IMR-90 (cell line): ENCODE measurements at regions not wholly inside any gene's neighbourhood (a gene's known extent, or its start where the extent isn't known, plus 50 kb on each side); places are given as distances from the start of the nearest gene placed in this dataset.

Experiments
- ATAC-seq: fragments of 200-7000 bp; cut with Tn5 transposase; 2 replicates; pipeline ENCODE4 v1.9.1; 2020; ENCODE audit warnings: low read depth, mild to moderate bottlenecking, moderate library complexity
- BruUV-seq: library from RNA; stranded (reverse); fragments of 400-500 nt; replicated peaks from 2 replicates; lab custom pipeline; 2021; lab: Mats Ljungman, UMichigan
- CTCF ChIA-PET: fragments of 300-600 bp; formaldehyde crosslinking; extraction: SDS; loops from one replicate; lab custom pipeline; 2021; ENCODE audit warnings: antibody characterized with exemption; lab: Yijun Ruan, JAX
- POLR2A ChIA-PET: fragments of 300-600 bp; sonication (Branson Sonifier 250); formaldehyde crosslinking; loops from one replicate; lab custom pipeline; 2022; ENCODE audit warnings: antibody characterized with exemption; ENCODE audit not compliant: unreplicated experiment; lab: Charles Lee
- DNase-seq: peaks from one replicate; pipeline ENCODE4 v3.0.0; 2013
- H2AFZ ChIP-seq: replicated peaks from 2 replicates; pipeline ENCODE3; 2013; ENCODE audit warnings: low read length, mild to moderate bottlenecking; ENCODE audit not compliant: poor library complexity
- H2AK5ac ChIP-seq: 2 replicates; pipeline ENCODE4 v1.6.1; 2013; ENCODE audit warnings: low read depth, low read length, inconsistent platforms
- H2AK9ac ChIP-seq: replicated peaks from 2 replicates; pipeline ENCODE3; 2013; ENCODE audit warnings: mild to moderate bottlenecking, low read depth, low read length, moderate library complexity; ENCODE audit not compliant: poor library complexity
- H2BK120ac ChIP-seq: 2 replicates; pipeline ENCODE4 v1.6.1; 2013; ENCODE audit warnings: low read depth, low read length, inconsistent platforms
- H2BK15ac ChIP-seq: 3 replicates; pipeline ENCODE4 v1.6.1; 2013; ENCODE audit warnings: low read depth, low read length, inconsistent platforms
- H2BK20ac ChIP-seq: 2 replicates; pipeline ENCODE4 v1.6.1; 2013; ENCODE audit warnings: low read depth, mild to moderate bottlenecking, inconsistent platforms, low read length, moderate library complexity
- H2BK5ac ChIP-seq: 2 replicates; pipeline ENCODE4 v1.6.1; 2013; ENCODE audit warnings: mild to moderate bottlenecking, low read depth, low read length, inconsistent platforms; ENCODE audit not compliant: poor library complexity, severe bottlenecking
- H3K14ac ChIP-seq: replicated peaks from 2 replicates; pipeline ENCODE4 v1.6.1; 2013; ENCODE audit warnings: low read depth, low read length, inconsistent platforms
- H3K18ac ChIP-seq: 2 replicates; pipeline ENCODE4 v1.6.1; 2013; ENCODE audit warnings: low read depth, low read length, control low read depth
- H3K23ac ChIP-seq: 2 replicates; pipeline ENCODE4 v1.6.1; 2013; ENCODE audit warnings: low read depth, low read length, inconsistent platforms
- H3K27ac ChIP-seq: 2 replicates; pipeline ENCODE4 v1.5.1; 2013; ENCODE audit warnings: mild to moderate bottlenecking, control low read depth, low read length; ENCODE audit not compliant: insufficient read depth
- H3K27me3 ChIP-seq: 2 replicates; pipeline ENCODE4 v1.6.1; 2013; ENCODE audit warnings: low read length; ENCODE audit not compliant: control insufficient read depth, insufficient read depth
- H3K36me3 ChIP-seq: 2 replicates; pipeline ENCODE4 v1.6.1; 2013; ENCODE audit warnings: low read length, mixed read lengths; ENCODE audit not compliant: control insufficient read depth, insufficient read depth
- H3K4ac ChIP-seq: 2 replicates; pipeline ENCODE4 v1.6.1; 2013; ENCODE audit warnings: low read depth, low read length, inconsistent platforms
- H3K4me1 ChIP-seq: 2 replicates; pipeline ENCODE4 v1.6.1; 2013; ENCODE audit warnings: low read length, mixed read lengths; ENCODE audit not compliant: control insufficient read depth, insufficient read depth
- H3K4me2 ChIP-seq: 2 replicates; pipeline ENCODE4 v1.6.1; 2013; ENCODE audit warnings: low read depth, mild to moderate bottlenecking, control low read depth, low read length, moderate library complexity
- H3K4me3 ChIP-seq: 2 replicates; pipeline ENCODE4 v1.5.1; 2013; ENCODE audit warnings: low read depth, mild to moderate bottlenecking, control low read depth, low read length, moderate library complexity; ENCODE audit not compliant: insufficient read depth
- H3K56ac ChIP-seq: 2 replicates; pipeline ENCODE4 v1.6.1; 2013; ENCODE audit warnings: low read length, inconsistent platforms; ENCODE audit not compliant: insufficient read depth; ENCODE audit errors: extremely low read depth
- H3K79me1 ChIP-seq, 2 experiments: 2 replicates each; pipeline ENCODE4 v1.6.1; 2013; ENCODE audit warnings: low read length in 2 of 2, inconsistent platforms in 1 of 2, low read depth in 1 of 2
- H3K9ac ChIP-seq: 2 replicates; pipeline ENCODE4 v1.6.1; 2013; ENCODE audit warnings: low read depth, low read length, control low read depth
- H3K9me1 ChIP-seq: 2 replicates; pipeline ENCODE4 v1.6.1; 2013; ENCODE audit warnings: low read length, inconsistent platforms; ENCODE audit not compliant: insufficient read depth
- H3K9me3 ChIP-seq: 2 replicates; pipeline ENCODE4 v1.6.1; 2013; ENCODE audit warnings: low read length; ENCODE audit not compliant: control insufficient read depth, insufficient read depth
- H4K20me1 ChIP-seq: 2 replicates; pipeline ENCODE4 v1.6.1; 2013; ENCODE audit warnings: low read length, inconsistent platforms; ENCODE audit not compliant: insufficient read depth
- H4K5ac ChIP-seq: 2 replicates; pipeline ENCODE4 v1.6.1; 2013; ENCODE audit warnings: mild to moderate bottlenecking, low read depth, low read length, control low read depth
- H4K8ac ChIP-seq, 2 experiments: 2 replicates each; pipeline ENCODE4 v1.6.1; 2013; ENCODE audit warnings: low read depth in 2 of 2, low read length in 2 of 2, control low read depth in 1 of 2, inconsistent platforms in 1 of 2
- H4K91ac ChIP-seq: 2 replicates; pipeline ENCODE4 v1.6.1; 2013; ENCODE audit warnings: low read depth, low read length, inconsistent platforms; ENCODE audit not compliant: insufficient read depth
- BHLHE40 ChIP-seq: fragments of 150-350 bp; IDR thresholded peaks from 2 replicates; pipeline ENCODE4 v1.6.1; 2016; ENCODE audit warnings: mild to moderate bottlenecking, low read depth, low read length
- CEBPB ChIP-seq: IDR thresholded peaks from 2 replicates; pipeline ENCODE4 v1.6.1; 2012; ENCODE audit warnings: low read depth, low read length, improper control_type of control experiment
- CHD1 ChIP-seq: IDR thresholded peaks from 2 replicates; pipeline ENCODE4 v1.6.1; 2012; ENCODE audit warnings: low read depth, low read length, improper control_type of control experiment
- ELK1 ChIP-seq: fragments of 150-350 bp; IDR thresholded peaks from 2 replicates; pipeline ENCODE4 v1.6.1; 2016; ENCODE audit warnings: low read depth, mild to moderate bottlenecking, low read length, moderate library complexity, borderline replicate concordance
- FOS ChIP-seq: fragments of 150-350 bp; IDR thresholded peaks from 2 replicates; pipeline ENCODE4 v1.6.1; 2016; ENCODE audit warnings: low read depth, low read length
- MAFK ChIP-seq: IDR thresholded peaks from 2 replicates; pipeline ENCODE4 v1.6.1; 2012; ENCODE audit warnings: low read depth, low read length, improper control_type of control experiment
- MAZ ChIP-seq: IDR thresholded peaks from 2 replicates; pipeline ENCODE4 v1.6.1; 2012; ENCODE audit warnings: low read depth, mild to moderate bottlenecking, low read length, improper control_type of control experiment, moderate library complexity, borderline replicate concordance
- MXI1 ChIP-seq: IDR thresholded peaks from 2 replicates; pipeline ENCODE4 v1.6.1; 2012; ENCODE audit warnings: low read depth, mild to moderate bottlenecking, low read length, moderate library complexity, borderline replicate concordance
- NFE2L2 ChIP-seq: fragments of 150-350 bp; IDR thresholded peaks from 2 replicates; pipeline ENCODE4 v1.6.1; 2016; ENCODE audit warnings: low read depth, mild to moderate bottlenecking, low read length
- POLR2A ChIP-seq: IDR thresholded peaks from 2 replicates; pipeline ENCODE4 v1.6.1; 2012; ENCODE audit warnings: mild to moderate bottlenecking, low read depth, low read length
- RAD21 ChIP-seq: IDR thresholded peaks from 2 replicates; pipeline ENCODE4 v1.6.1; 2012; ENCODE audit warnings: low read length, improper control_type of control experiment
- RCOR1 ChIP-seq: IDR thresholded peaks from 2 replicates; pipeline ENCODE4 v1.6.1; 2012; ENCODE audit warnings: mild to moderate bottlenecking, low read length, improper control_type of control experiment; ENCODE audit not compliant: insufficient replicate concordance
- RFX5 ChIP-seq: IDR thresholded peaks from 2 replicates; pipeline ENCODE4 v1.8.0; 2012; ENCODE audit warnings: low read depth, mild to moderate bottlenecking, low read length, moderate library complexity
- SMC3 ChIP-seq: fragments of 150-350 bp; IDR thresholded peaks from 2 replicates; pipeline ENCODE4 v1.6.1; 2016; ENCODE audit warnings: low read depth, mild to moderate bottlenecking, antibody characterized with exemption, low read length, moderate library complexity
- WGBS, 2 experiments: methylation state at CpG; one replicate each; pipeline versions ENCODE4 v1.1.5 to v1.1.7; 2013; ENCODE audit warnings: missing lambda C conversion rate in 2 of 2; ENCODE audit not compliant: insufficient read length in 1 of 2; ENCODE audit errors: extremely low coverage in 2 of 2; 5-methylcytosine and 5-hydroxymethylcytosine counted together
- dilution Hi-C: fragments of 300-500 bp; cut with HindIII; formaldehyde crosslinking; loops from one replicate; pipeline ENCODE4 v1.14.3; 2018; ENCODE audit warnings: low sequenced_read_pairs; ENCODE audit not compliant: unreplicated experiment
- in situ Hi-C: fragments of 300-500 bp; cut with MboI; formaldehyde crosslinking; loops from 3 replicates; pipeline ENCODE4 v1.14.3; 2019; ENCODE audit warnings: low sequenced_read_pairs, inconsistent platforms, mixed read lengths
- intact Hi-C: fragments of 100-400 bp; cut with micrococcal nuclease; formaldehyde crosslinking; loops from 2 replicates; pipeline ENCODE4 v1.10.0; 2022
- TF ChIP-seq, protein P1 (sequence below): fragments of 150-350 bp; IDR thresholded peaks from 2 replicates; pipeline ENCODE4 v1.6.1; 2017; ENCODE audit warnings: mild to moderate bottlenecking, antibody characterized with exemption, low read length, low read depth
- TF ChIP-seq, protein P2 (sequence below): conservative IDR thresholded peaks from 2 replicates; pipeline ENCODE4 v1.5.1; 2012; ENCODE audit warnings: mild to moderate bottlenecking, low read depth, low read length, improper control_type of control experiment

DNA sequence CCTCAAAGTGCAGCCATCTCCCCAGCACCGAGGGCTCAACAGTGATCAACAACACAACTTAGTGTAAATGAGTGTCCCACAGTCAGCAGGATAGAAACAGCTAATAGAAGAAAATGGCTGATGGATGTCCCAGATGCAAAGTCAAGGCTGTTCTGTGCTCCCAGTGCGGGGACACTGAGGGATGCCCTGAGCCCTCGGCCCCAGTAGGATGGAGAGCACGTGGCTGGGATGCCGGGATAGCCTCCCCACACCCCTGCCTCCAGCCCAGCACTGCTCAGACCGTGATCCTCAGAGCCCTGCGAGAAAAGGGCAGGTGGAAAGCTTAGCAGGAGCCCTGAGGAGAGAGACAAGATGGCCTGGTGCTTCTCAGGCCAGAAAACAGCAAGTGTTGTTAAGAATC, 243.9 kb upstream of the TCERG1L start:
- WGBS, 2 experiments: no CpG with 5 or more reads among the region's 7 CpGs

More for the DNA sequence above, 243.9 kb upstream of the TCERG1L start:
- Histone ChIP-seq H2BK5ac (no peak overlapping the region), H3K4ac (no peak overlapping the region), H3K4me2 (no peak overlapping the region), H3K14ac (no peak overlapping the region), H3K9me3 (peaks cover 47% of the 10 kb centered on the region), H3K9me1 (no peaks in the 10 kb centered on the region), H4K5ac (no peak overlapping the region), H3K23ac (no peak overlapping the region), H3K79me1 (no peaks in the 10 kb centered on the region), H3K36me3 (no peaks in the 10 kb centered on the region), H2BK20ac (no peak overlapping the region), H3K27ac (no peak overlapping the region), H4K91ac (no peak overlapping the region), H4K8ac (no peak overlapping the region), H3K9ac (no peak overlapping the region), H2BK15ac (no peak overlapping the region), H2BK120ac (no peak overlapping the region), H4K20me1 (no peaks in the 10 kb centered on the region), H3K4me3 (no peak overlapping the region), H2AK9ac (peak overlapping the region; percentile 77), H2AFZ (no peak overlapping the region), H2AK5ac (no peak overlapping the region), H3K56ac (no peak overlapping the region), H3K27me3 (no peaks in the 10 kb centered on the region), H3K18ac (no peak overlapping the region), H3K4me1 (no peaks in the 10 kb centered on the region)
- intact Hi-C loops: no loop called here
- ChIA-PET POLR2A (no interaction called here), CTCF (no interaction called here)
- ATAC-seq (no peak), DNase-seq (no peak)
- no TSS peak for BruUV-seq
- dilution Hi-C loops: no loop called here
- TF ChIP-seq BHLHE40 (no peak), RAD21 (no peak), NFE2L2 (no peak), MXI1 (no peak), SMC3 (no peak), RCOR1 (no peak), CHD1 (no peak), RFX5 (no peak), POLR2A (no peak), FOS (no peak), MAZ (no peak), CEBPB (no peak), ELK1 (no peak), MAFK (no peak)
- TF ChIP-seq, protein P1, sequence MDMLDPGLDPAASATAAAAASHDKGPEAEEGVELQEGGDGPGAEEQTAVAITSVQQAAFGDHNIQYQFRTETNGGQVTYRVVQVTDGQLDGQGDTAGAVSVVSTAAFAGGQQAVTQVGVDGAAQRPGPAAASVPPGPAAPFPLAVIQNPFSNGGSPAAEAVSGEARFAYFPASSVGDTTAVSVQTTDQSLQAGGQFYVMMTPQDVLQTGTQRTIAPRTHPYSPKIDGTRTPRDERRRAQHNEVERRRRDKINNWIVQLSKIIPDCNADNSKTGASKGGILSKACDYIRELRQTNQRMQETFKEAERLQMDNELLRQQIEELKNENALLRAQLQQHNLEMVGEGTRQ: no peak
- TF ChIP-seq, protein P2, sequence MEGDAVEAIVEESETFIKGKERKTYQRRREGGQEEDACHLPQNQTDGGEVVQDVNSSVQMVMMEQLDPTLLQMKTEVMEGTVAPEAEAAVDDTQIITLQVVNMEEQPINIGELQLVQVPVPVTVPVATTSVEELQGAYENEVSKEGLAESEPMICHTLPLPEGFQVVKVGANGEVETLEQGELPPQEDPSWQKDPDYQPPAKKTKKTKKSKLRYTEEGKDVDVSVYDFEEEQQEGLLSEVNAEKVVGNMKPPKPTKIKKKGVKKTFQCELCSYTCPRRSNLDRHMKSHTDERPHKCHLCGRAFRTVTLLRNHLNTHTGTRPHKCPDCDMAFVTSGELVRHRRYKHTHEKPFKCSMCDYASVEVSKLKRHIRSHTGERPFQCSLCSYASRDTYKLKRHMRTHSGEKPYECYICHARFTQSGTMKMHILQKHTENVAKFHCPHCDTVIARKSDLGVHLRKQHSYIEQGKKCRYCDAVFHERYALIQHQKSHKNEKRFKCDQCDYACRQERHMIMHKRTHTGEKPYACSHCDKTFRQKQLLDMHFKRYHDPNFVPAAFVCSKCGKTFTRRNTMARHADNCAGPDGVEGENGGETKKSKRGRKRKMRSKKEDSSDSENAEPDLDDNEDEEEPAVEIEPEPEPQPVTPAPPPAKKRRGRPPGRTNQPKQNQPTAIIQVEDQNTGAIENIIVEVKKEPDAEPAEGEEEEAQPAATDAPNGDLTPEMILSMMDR: no peak
- in situ Hi-C loops: no loop called here
